ENCODE measurements at regions not wholly inside any gene's neighbourhood (a gene's known extent, or its start where the extent isn't known, plus 50 kb on each side); places are given as distances from the start of the nearest gene placed in this dataset. TPM values are rescaled to one million over a fixed set of nuclear protein-coding genes. Genes with fewer than 3 reads are reported as not detected.

Small RNAs in the stretch of these regions (small RNA-seq; reads per million reads assigned to genes)
- gene AC007450.3 = not detected
- gene HIGD1AP8 = not detected
- gene RNU7-60P = not detected
